ENCODE measurements at regions not wholly inside any gene's neighbourhood (a gene's known extent, or its start where the extent isn't known, plus 50 kb on each side); places are given as distances from the start of the nearest gene placed in this dataset.

DNA sequence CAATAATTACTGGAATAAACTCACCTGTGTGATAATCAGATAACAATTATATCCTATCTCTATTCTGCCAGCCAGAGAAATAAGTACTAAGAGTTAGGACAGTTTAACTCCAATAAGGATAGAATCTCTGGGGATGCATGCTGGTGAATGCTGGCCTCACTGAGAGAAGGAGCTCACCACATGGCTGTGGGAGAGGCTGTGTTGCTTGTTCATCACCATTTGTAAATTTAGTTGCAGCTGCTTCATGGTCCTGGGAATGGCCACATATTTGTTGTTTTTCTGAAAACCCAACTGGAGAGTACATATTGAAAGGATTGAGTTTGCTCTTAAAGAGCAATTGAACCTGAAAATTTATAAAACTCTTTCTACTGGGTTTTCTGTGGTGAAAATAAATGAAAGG is 207.3 kb downstream of the NECTIN3 start:
- Histone ChIP-seq H2BK20ac (ENCODE audit: low read depth, low read length, poor library complexity, severe bottlenecking) (no peak overlapping the region), H3K79me1 (ENCODE audit: insufficient read depth, low read depth, low read length, poor library complexity, severe bottlenecking) (no peaks in the 10 kb centered on the region), H3T11ph (ENCODE audit: low read length) (no peak overlapping the region), H2BK12ac (ENCODE audit: insufficient read length, low read depth, low read length) (no peak overlapping the region), H4K5ac (ENCODE audit: insufficient read length, low read depth, low read length) (no peak overlapping the region), H3K56ac (ENCODE audit: insufficient read length, low read depth, low read length) (no peak overlapping the region), H3K4me1 (ENCODE audit: insufficient read depth, low read length) (no peaks in the 10 kb centered on the region), H3K23me2 (ENCODE audit: insufficient read length, low read depth, low read length, poor library complexity, severe bottlenecking) (no peaks in the 10 kb centered on the region), H4K8ac (replicated peaks; ENCODE audit: insufficient read length, low read depth, low read length) (no peak overlapping the region), H4K91ac (ENCODE audit: insufficient read length, low read depth, low read length) (no peak overlapping the region), H3K18ac (ENCODE audit: insufficient read length, low read depth, low read length) (no peak overlapping the region), H3K4me2 (ENCODE audit: insufficient read depth, insufficient read length, low read length) (no peak overlapping the region), H4K20me1 (ENCODE audit: control insufficient read depth, insufficient read depth, insufficient read length) (no peaks in the 10 kb centered on the region), H3K14ac (ENCODE audit: insufficient read depth, low read length) (no peak overlapping the region), H3K23ac (ENCODE audit: insufficient read length, low read depth, low read length) (no peak overlapping the region), H3K4ac (ENCODE audit: low read depth, low read length) (no peak overlapping the region), H2BK120ac (ENCODE audit: low read depth, low read length, poor library complexity, severe bottlenecking) (no peak overlapping the region), H2BK15ac (ENCODE audit: low read depth, low read length) (no peak overlapping the region), H3K79me2 (ENCODE audit: insufficient read depth, low read length) (no peaks in the 10 kb centered on the region), H2AFZ (ENCODE audit: low read length) (no peak overlapping the region), H3K9ac (ENCODE audit: extremely low read depth, insufficient read length, low read length) (no peak overlapping the region), H3K9me3 (ENCODE audit: control insufficient read depth, low read depth, low read length) (no peaks in the 10 kb centered on the region), H3K27me3 (ENCODE audit: insufficient read depth, low read length) (no peaks in the 10 kb centered on the region), H3K27ac (ENCODE audit: insufficient read length, low read depth, low read length) (no peak overlapping the region), H2AK5ac (ENCODE audit: insufficient read length, low read length) (no peak overlapping the region), H2BK5ac (ENCODE audit: insufficient read length, low read length) (no peak overlapping the region)
- H3K36me3 Mint-ChIP-seq (ENCODE audit: insufficient read depth in 1 of 3, low read depth in 3 of 3), result no peaks in the 10 kb centered on the region; a peak in 1 of 7 replicates
- H3K27ac Mint-ChIP-seq, result no peak overlapping the region
- DNase-seq, result no peak
- TF ChIP-seq, protein P1, sequence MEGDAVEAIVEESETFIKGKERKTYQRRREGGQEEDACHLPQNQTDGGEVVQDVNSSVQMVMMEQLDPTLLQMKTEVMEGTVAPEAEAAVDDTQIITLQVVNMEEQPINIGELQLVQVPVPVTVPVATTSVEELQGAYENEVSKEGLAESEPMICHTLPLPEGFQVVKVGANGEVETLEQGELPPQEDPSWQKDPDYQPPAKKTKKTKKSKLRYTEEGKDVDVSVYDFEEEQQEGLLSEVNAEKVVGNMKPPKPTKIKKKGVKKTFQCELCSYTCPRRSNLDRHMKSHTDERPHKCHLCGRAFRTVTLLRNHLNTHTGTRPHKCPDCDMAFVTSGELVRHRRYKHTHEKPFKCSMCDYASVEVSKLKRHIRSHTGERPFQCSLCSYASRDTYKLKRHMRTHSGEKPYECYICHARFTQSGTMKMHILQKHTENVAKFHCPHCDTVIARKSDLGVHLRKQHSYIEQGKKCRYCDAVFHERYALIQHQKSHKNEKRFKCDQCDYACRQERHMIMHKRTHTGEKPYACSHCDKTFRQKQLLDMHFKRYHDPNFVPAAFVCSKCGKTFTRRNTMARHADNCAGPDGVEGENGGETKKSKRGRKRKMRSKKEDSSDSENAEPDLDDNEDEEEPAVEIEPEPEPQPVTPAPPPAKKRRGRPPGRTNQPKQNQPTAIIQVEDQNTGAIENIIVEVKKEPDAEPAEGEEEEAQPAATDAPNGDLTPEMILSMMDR (conservative IDR thresholded peaks at IDR 0.05), result no peak
- no peaks in the 10 kb centered on the region for H3K9me3 Mint-ChIP-seq
- peaks cover 20 to 21% of the 10 kb centered on the region in 2 experiments for H3K4me1 Mint-ChIP-seq
- H3K27me3 Mint-ChIP-seq (ENCODE audit: low read depth), result no peaks in the 10 kb centered on the region
- H3K4me3 Mint-ChIP-seq, result no peak overlapping the region
